ENCODE measurements at regions not wholly inside any gene's neighbourhood (a gene's known extent, or its start where the extent isn't known, plus 50 kb on each side); places are given as distances from the start of the nearest gene placed in this dataset.
"Not testable (repeated sequence)": the region's sequence is repeated elsewhere in the genome, so short reads cannot be mapped to it uniquely, and the experiment has no call there.

- no peak for DNase-seq
These were observed 1042.9 kb downstream of the UQCRFS1 start for GRCh38 chr19:28170066-28170465.

- no peak for DNase-seq
These were observed 1043.6 kb downstream of the UQCRFS1 start for GRCh38 chr19:28169168-28169887.

GRCh38 chr19:28168557-28168956 lies 1044.4 kb downstream of the UQCRFS1 start:
- no peak for DNase-seq

GRCh38 chr19:28166025-28166424 lies 1046.9 kb downstream of the UQCRFS1 start:
- no peak for DNase-seq

- no peak for DNase-seq
These were observed 1048.7 kb downstream of the UQCRFS1 start for GRCh38 chr19:28164214-28164613.

- no peak for DNase-seq
These were observed 1053.9 kb downstream of the UQCRFS1 start for GRCh38 chr19:28159065-28159464.

- no peak for DNase-seq
These were observed 1057.7 kb downstream of the UQCRFS1 start for GRCh38 chr19:28155265-28155664.

GRCh38 chr19:28154077-28154476 lies 1058.9 kb downstream of the UQCRFS1 start:
- no peak for DNase-seq

- DNase-seq = no peak
These were observed 1059.8 kb downstream of the UQCRFS1 start for GRCh38 chr19:28153123-28153522.

GRCh38 chr19:28152195-28152594 lies 1060.8 kb downstream of the UQCRFS1 start:
- DNase-seq = no peak

- no peak for DNase-seq
These were observed 1062.8 kb downstream of the UQCRFS1 start for GRCh38 chr19:28150129-28150528.

- DNase-seq = no peak
These were observed 1064.4 kb downstream of the UQCRFS1 start for GRCh38 chr19:28148554-28148953.

- DNase-seq = no peak
These were observed 1070.7 kb downstream of the UQCRFS1 start for GRCh38 chr19:28142258-28142657.

GRCh38 chr19:28140201-28140600 lies 1072.8 kb downstream of the UQCRFS1 start:
- no peak for DNase-seq

- DNase-seq = no peak
These were observed 1075.2 kb downstream of the UQCRFS1 start for GRCh38 chr19:28137772-28138171.

GRCh38 chr19:28136796-28137195 lies 1076.2 kb downstream of the UQCRFS1 start:
- DNase-seq = no peak

- no peak for DNase-seq
These were observed 1077.1 kb downstream of the UQCRFS1 start for GRCh38 chr19:28135825-28136224.

- no peak for DNase-seq
These were observed 1078.6 kb downstream of the UQCRFS1 start for GRCh38 chr19:28134311-28134710.

GRCh38 chr19:28130881-28131280 lies 1082.1 kb downstream of the UQCRFS1 start:
- not testable (repeated sequence) for DNase-seq

GRCh38 chr19:28130066-28130511 lies 1082.9 kb downstream of the UQCRFS1 start:
- DNase-seq = no peak

- no peak for DNase-seq
These were observed 1084.6 kb downstream of the UQCRFS1 start for GRCh38 chr19:28128341-28128740.

- no peak for DNase-seq
These were observed 1086.6 kb downstream of the UQCRFS1 start for GRCh38 chr19:28126135-28126898.

GRCh38 chr19:28122734-28123133 lies 1090.2 kb downstream of the UQCRFS1 start:
- DNase-seq = no peak

- DNase-seq = no peak
These were observed 1094.7 kb downstream of the UQCRFS1 start for GRCh38 chr19:28118235-28118634.

All from COR-L47 (cell line).